WI38 (cell line): ENCODE measurements at regions not wholly inside any gene's neighbourhood (a gene's known extent, or its start where the extent isn't known, plus 50 kb on each side); places are given as distances from the start of the nearest gene placed in this dataset.

ENCODE experiments used
- H3K4me3 ChIP-seq: 2 replicates; pipeline ENCODE4 v1.5.1; 2011; ENCODE audit warnings: low read depth, mild to moderate bottlenecking, control low read depth, low read length
- TF ChIP-seq, protein P1 (sequence below): IDR thresholded peaks from 2 replicates; pipeline ENCODE4 v1.5.1; 2012; ENCODE audit warnings: low read depth, mild to moderate bottlenecking, control low read depth, low read length

- TF ChIP-seq, protein P1, sequence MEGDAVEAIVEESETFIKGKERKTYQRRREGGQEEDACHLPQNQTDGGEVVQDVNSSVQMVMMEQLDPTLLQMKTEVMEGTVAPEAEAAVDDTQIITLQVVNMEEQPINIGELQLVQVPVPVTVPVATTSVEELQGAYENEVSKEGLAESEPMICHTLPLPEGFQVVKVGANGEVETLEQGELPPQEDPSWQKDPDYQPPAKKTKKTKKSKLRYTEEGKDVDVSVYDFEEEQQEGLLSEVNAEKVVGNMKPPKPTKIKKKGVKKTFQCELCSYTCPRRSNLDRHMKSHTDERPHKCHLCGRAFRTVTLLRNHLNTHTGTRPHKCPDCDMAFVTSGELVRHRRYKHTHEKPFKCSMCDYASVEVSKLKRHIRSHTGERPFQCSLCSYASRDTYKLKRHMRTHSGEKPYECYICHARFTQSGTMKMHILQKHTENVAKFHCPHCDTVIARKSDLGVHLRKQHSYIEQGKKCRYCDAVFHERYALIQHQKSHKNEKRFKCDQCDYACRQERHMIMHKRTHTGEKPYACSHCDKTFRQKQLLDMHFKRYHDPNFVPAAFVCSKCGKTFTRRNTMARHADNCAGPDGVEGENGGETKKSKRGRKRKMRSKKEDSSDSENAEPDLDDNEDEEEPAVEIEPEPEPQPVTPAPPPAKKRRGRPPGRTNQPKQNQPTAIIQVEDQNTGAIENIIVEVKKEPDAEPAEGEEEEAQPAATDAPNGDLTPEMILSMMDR = no peak
- no peak overlapping the region for H3K4me3 ChIP-seq
These were observed 54.9 kb downstream of the MAGEB17 start for GRCh38 chrX:16222151-16222550.

- H3K4me3 ChIP-seq = no peak overlapping the region
- TF ChIP-seq, protein P1 = no peak
These were observed 56.1 kb downstream of the MAGEB17 start for GRCh38 chrX:16223385-16223784.

DNA sequence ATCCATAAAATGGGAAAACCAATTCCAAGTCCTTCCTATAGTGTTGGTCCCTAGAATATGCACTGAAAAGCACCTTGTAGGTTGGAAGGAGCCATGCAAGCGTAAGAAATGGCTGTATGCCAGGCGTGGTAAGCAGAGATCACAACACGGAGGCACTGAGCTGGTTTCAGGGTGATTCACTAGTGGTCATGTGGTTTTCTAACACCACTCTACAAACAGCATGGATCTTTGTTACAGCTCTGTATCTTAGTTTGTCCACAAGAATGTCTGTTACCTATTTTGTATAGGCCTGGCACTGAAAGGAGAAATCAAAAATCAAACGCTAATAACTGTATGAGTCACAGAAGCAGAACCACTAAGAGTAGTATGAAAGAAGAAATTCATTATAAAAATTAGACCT, 71.9 kb downstream of the MAGEB17 start:
- TF ChIP-seq, protein P1 = no peak
- H3K4me3 ChIP-seq = no peak overlapping the region

- H3K4me3 ChIP-seq = no peak overlapping the region
- TF ChIP-seq, protein P1 = no peak
These were observed 73.1 kb downstream of the MAGEB17 start for GRCh38 chrX:16240231-16240905.

DNA sequence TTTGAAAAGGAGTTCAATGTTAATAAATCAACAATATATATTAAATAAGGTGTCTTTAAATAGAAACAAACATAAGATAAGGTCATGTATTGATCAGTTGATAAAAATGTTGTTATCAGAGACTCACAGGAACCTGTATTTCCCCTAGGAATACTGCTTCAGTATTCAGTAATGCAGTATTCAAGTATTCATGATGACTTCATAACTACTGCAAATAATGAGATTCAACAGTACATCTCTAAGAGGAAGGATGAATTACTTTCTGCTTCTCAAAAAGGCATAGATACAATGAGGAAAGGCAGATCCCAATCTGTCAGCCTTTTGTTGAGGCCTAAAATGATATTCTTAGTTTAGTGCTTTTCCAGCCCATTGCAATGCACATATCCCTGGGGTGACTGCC, 73.7 kb downstream of the MAGEB17 start:
- TF ChIP-seq, protein P1 = no peak
- no peak overlapping the region for H3K4me3 ChIP-seq

- no peak overlapping the region for H3K4me3 ChIP-seq
- TF ChIP-seq, protein P1 = no peak
These were observed 83.0 kb downstream of the MAGEB17 start for GRCh38 chrX:16250296-16250695.

- no peak overlapping the region for H3K4me3 ChIP-seq
- TF ChIP-seq, protein P1 = no peak
These were observed 84.5 kb downstream of the MAGEB17 start for GRCh38 chrX:16251782-16252181.
